Caki2 (cell line): ENCODE measurements at regions not wholly inside any gene's neighbourhood (a gene's known extent, or its start where the extent isn't known, plus 50 kb on each side); places are given as distances from the start of the nearest gene placed in this dataset.
A peak's percentile ranks its signal among the peaks of the same experiment; 100 is the strongest.
"Not testable (repeated sequence)": the region's sequence is repeated elsewhere in the genome, so short reads cannot be mapped to it uniquely, and the experiment has no call there.

Experiments used
- DNase-seq: peaks from one replicate; pipeline ENCODE4 v3.0.0-alpha.2; 2015; ENCODE audit warnings: low read depth
- in situ Hi-C: cut with HindIII; loops from 2 replicates; pipeline ENCODE4 v1.10.0; 2016; ENCODE audit warnings: low sequenced_read_pairs, low pct_unique_long_range_greater_than_20kb, mixed read lengths

- DNase-seq, in situ Hi-C loops: not testable (repeated sequence)
Measured at GRCh38 chr9:65566018-65566417, 109.7 kb upstream of the ZNG1E start.

GRCh38 chr9:65519018-65519417 is 156.7 kb upstream of the ZNG1E start:
- in situ Hi-C loops, DNase-seq: not testable (repeated sequence)

GRCh38 chr9:65514465-65514864 is 161.3 kb upstream of the ZNG1E start:
- in situ Hi-C loops, DNase-seq: not testable (repeated sequence)

- in situ Hi-C loops, DNase-seq: not testable (repeated sequence)
Measured at GRCh38 chr9:65507897-65508296, 167.8 kb upstream of the ZNG1E start.

- in situ Hi-C loops, DNase-seq: not testable (repeated sequence)
Measured at GRCh38 chr9:65504686-65505085, 171.0 kb upstream of the ZNG1E start.

GRCh38 chr9:65503696-65504095 is 172.0 kb upstream of the ZNG1E start:
- DNase-seq, in situ Hi-C loops: not testable (repeated sequence)

GRCh38 chr9:65482890-65483289 is 192.8 kb upstream of the ZNG1E start:
- in situ Hi-C loops, DNase-seq: not testable (repeated sequence)

GRCh38 chr9:65481291-65481690 is 194.4 kb upstream of the ZNG1E start:
- DNase-seq, in situ Hi-C loops: not testable (repeated sequence)

- DNase-seq, in situ Hi-C loops: not testable (repeated sequence)
Measured at GRCh38 chr9:65474891-65475290, 189.9 kb upstream of the FOXD4L5 start.

GRCh38 chr9:65473059-65473822 is 188.2 kb upstream of the FOXD4L5 start:
- DNase-seq, in situ Hi-C loops: not testable (repeated sequence)

GRCh38 chr9:65471106-65471505 is 186.1 kb upstream of the FOXD4L5 start:
- in situ Hi-C loops = not testable (repeated sequence)

GRCh38 chr9:65466911-65467734 is 182.1 kb upstream of the FOXD4L5 start:
- DNase-seq, in situ Hi-C loops: not testable (repeated sequence)

More at GRCh38 chr9:65471106-65471505, 186.1 kb upstream of the FOXD4L5 start:
- not testable (repeated sequence) for DNase-seq

GRCh38 chr9:65465246-65465895 is 180.4 kb upstream of the FOXD4L5 start:
- peak; percentile 2 for DNase-seq

GRCh38 chr9:65462476-65462875 is 177.5 kb upstream of the FOXD4L5 start:
- DNase-seq, in situ Hi-C loops: not testable (repeated sequence)

More at GRCh38 chr9:65465246-65465895, 180.4 kb upstream of the FOXD4L5 start:
- in situ Hi-C loops = not testable (repeated sequence)

GRCh38 chr9:65459756-65460320 is 174.8 kb upstream of the FOXD4L5 start:
- in situ Hi-C loops = no loop called here

GRCh38 chr9:65458992-65459391 is 174.0 kb upstream of the FOXD4L5 start:
- in situ Hi-C loops = no loop called here

More at GRCh38 chr9:65459756-65460320, 174.8 kb upstream of the FOXD4L5 start:
- no peak for DNase-seq

GRCh38 chr9:65458465-65458864 is 173.5 kb upstream of the FOXD4L5 start:
- in situ Hi-C loops = no loop called here
- DNase-seq = no peak

More at GRCh38 chr9:65458992-65459391, 174.0 kb upstream of the FOXD4L5 start:
- no peak for DNase-seq

GRCh38 chr9:65456991-65457390 is 172.0 kb upstream of the FOXD4L5 start:
- DNase-seq, in situ Hi-C loops: not testable (repeated sequence)
